ENCODE measurements at regions not wholly inside any gene's neighbourhood (a gene's known extent, or its start where the extent isn't known, plus 50 kb on each side); places are given as distances from the start of the nearest gene placed in this dataset.

GRCh38 chr6:140107216-140107615 lies 732.8 kb upstream of the CITED2 start:
- no peaks in the 10 kb centered on the region for H3K27me3 ChIP-seq
- DNase-seq: no peak

GRCh38 chr6:140105857-140106256 lies 731.4 kb upstream of the CITED2 start:
- Histone ChIP-seq H3K27me3 (no peaks in the 10 kb centered on the region), H3K9me3 (no peaks in the 10 kb centered on the region), H3K36me3 (no peaks in the 10 kb centered on the region), H3K4me3 (no peak overlapping the region)
- DNase-seq: no peak

More at GRCh38 chr6:140107216-140107615, 732.8 kb upstream of the CITED2 start:
- no peak overlapping the region for H3K4me3 ChIP-seq
- H3K36me3 ChIP-seq: no peaks in the 10 kb centered on the region
- H3K9me3 ChIP-seq: no peaks in the 10 kb centered on the region

GRCh38 chr6:140105241-140105640 lies 730.8 kb upstream of the CITED2 start:
- no peak for DNase-seq
- H3K4me3 ChIP-seq: no peak overlapping the region
- H3K36me3 ChIP-seq: no peaks in the 10 kb centered on the region
- H3K27me3 ChIP-seq: no peaks in the 10 kb centered on the region
- no peaks in the 10 kb centered on the region for H3K9me3 ChIP-seq

DNA sequence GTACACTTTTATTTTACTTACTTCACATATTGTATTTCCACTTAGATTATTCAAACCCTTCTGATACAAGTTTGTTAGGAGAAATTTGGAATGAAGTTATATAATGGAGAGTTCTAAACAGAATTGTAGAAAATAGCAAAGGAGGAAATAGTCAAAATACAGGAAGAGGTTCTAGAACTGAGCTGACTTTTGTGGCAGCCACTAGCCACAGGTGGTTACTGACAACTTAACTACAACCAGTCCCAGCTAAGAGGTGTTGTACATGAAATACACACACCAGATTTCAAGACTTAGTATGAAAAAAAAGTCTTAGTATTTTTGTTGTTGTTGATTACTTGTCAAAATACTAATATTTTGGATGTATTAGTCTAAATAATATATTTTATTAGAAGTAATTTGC lies 727.4 kb upstream of the CITED2 start:
- H3K27me3 ChIP-seq: no peaks in the 10 kb centered on the region
- DNase-seq: no peak
- no peaks in the 10 kb centered on the region for H3K36me3 ChIP-seq
- no peak overlapping the region for H3K4me3 ChIP-seq
- H3K9me3 ChIP-seq: no peaks in the 10 kb centered on the region

- Histone ChIP-seq H3K4me3 (no peak overlapping the region), H3K27me3 (no peaks in the 10 kb centered on the region), H3K36me3 (no peaks in the 10 kb centered on the region), H3K9me3 (no peaks in the 10 kb centered on the region)
- no peak for DNase-seq
Measured at GRCh38 chr6:140101367-140101766, 726.9 kb upstream of the CITED2 start.

DNA sequence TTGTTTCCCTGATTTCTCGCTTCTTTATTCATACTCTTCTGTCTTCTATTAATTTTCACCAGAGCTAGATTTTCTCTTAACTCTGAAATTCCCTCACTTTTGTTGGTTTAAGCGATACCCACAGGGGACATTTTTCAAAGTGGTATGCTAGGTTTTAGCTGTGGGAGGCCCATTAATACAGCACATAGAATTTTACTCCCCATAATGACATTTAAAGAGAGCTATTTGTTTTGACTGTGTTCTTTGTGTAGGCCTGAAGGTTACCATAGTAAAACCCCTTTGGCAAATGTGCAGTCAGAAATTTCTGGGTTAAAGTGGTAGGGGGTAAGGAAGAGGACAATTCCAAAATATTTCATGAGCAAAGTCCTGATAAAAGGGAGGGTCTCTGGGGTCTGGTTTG lies 721.1 kb upstream of the CITED2 start:
- DNase-seq: no peak
- Histone ChIP-seq H3K4me3 (no peak overlapping the region), H3K36me3 (no peaks in the 10 kb centered on the region), H3K9me3 (no peaks in the 10 kb centered on the region; the same call in 1 of the 2 replicates), H3K27me3 (no peaks in the 10 kb centered on the region)

DNA sequence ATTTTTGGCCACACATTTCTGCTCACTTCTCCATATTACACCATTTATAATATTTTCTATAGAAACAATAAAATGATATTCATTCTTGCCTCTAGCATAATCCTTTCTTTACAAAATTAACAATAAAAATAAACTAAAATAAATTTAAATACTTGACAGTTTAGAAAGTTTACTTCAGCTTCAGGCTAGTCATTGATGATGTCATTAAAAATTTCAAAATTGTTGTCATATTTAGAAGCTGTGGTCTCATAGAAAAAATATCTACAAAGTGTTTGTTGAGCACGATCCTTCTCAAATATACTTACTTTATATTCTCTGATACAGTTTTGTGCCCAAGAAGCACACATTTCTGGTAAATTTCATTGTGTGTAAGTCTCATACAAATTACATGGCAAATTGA lies 717.4 kb upstream of the CITED2 start:
- Histone ChIP-seq H3K9me3 (no peaks in the 10 kb centered on the region; the same call in 1 of the 2 replicates), H3K27me3 (no peaks in the 10 kb centered on the region), H3K36me3 (no peaks in the 10 kb centered on the region), H3K4me3 (no peak overlapping the region)
- DNase-seq: no peak

DNA sequence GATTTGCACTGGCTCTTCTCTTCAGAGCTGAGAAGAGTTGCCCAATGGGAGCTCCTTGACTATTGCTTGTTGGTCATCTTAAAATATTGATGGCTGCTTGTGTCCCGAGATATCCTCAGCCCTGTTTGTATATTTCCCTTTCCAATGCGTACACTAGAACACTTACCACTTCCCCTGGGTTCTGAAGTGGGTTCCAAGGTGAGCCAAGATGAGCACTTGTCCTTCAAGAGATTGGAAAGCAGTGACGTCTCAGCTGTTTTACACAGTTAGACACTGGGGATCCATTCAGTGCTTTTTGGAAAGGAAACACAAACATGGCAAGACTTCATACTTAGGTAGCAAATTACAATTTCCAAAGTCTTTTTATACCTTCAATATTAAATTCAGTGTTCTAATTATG lies 716.4 kb upstream of the CITED2 start:
- no peak for DNase-seq

GRCh38 chr6:140083375-140083774 lies 708.9 kb upstream of the CITED2 start:
- no peak for DNase-seq
- no peak overlapping the region for H3K4me3 ChIP-seq
- H3K27me3 ChIP-seq: no peaks in the 10 kb centered on the region
- no peaks in the 10 kb centered on the region for H3K36me3 ChIP-seq
- H3K9me3 ChIP-seq: no peaks in the 10 kb centered on the region

More for the DNA sequence above, 716.4 kb upstream of the CITED2 start:
- no peaks in the 10 kb centered on the region for H3K36me3 ChIP-seq
- H3K27me3 ChIP-seq: no peaks in the 10 kb centered on the region
- H3K4me3 ChIP-seq: no peak overlapping the region
- no peaks in the 10 kb centered on the region; the same call in 1 of the 2 replicates for H3K9me3 ChIP-seq

DNA sequence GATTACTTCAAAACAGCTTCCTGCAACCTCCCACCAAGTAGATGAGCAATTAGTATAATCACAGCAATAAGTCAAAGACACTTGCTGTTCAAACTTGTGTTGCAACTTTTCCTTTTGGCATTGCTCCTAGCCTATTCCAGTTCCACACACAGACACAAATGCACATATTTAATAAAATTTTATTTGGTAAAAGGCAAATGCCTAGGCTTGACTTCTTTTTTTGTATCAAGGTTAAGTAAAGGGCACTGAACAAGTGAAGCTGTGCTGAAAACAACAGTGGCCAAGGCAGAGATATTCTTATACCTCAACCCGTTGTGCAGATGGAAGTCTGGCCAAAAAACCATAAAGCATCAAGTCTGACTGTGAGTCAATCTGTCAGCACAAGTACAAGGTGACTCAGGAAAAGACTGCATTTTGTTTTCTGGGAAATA lies 708.4 kb upstream of the CITED2 start:
- H3K9me3 ChIP-seq: no peaks in the 10 kb centered on the region
- H3K36me3 ChIP-seq: no peaks in the 10 kb centered on the region
- no peak overlapping the region for H3K4me3 ChIP-seq
- H3K27me3 ChIP-seq: no peaks in the 10 kb centered on the region
- peak; percentile 20 for DNase-seq

DNA sequence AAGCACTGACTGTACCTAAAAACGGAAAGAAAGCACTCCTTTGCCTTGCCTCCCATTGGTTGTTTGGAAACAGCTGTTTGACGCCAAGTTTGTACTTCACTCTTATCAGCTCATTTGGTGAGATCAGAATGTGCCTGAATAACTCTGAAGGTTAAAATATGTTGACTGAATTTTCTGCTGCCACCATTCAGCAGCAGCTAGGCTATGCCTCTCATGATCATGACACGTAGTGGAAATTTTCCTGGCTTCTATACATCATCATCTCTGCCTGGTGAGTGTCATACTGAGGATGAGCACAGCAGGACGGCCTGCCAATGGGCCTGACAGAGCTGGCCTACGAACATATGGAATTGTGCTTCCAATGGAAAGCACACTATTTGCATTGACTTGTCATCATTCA lies 704.9 kb upstream of the CITED2 start:
- Histone ChIP-seq H3K27me3 (no peaks in the 10 kb centered on the region), H3K4me3 (no peak overlapping the region), H3K9me3 (no peaks in the 10 kb centered on the region; the same call in 1 of the 2 replicates), H3K36me3 (no peaks in the 10 kb centered on the region)
- no peak for DNase-seq

GRCh38 chr6:140078561-140079125 lies 704.2 kb upstream of the CITED2 start:
- H3K9me3 ChIP-seq: no peaks in the 10 kb centered on the region; the same call in 1 of the 2 replicates
- peak; percentile 6 for DNase-seq
- H3K36me3 ChIP-seq: no peaks in the 10 kb centered on the region
- H3K4me3 ChIP-seq: no peak overlapping the region
- H3K27me3 ChIP-seq: no peaks in the 10 kb centered on the region

- Histone ChIP-seq H3K27me3 (no peaks in the 10 kb centered on the region), H3K4me3 (no peak overlapping the region), H3K9me3 (no peaks in the 10 kb centered on the region; the same call in 1 of the 2 replicates), H3K36me3 (no peaks in the 10 kb centered on the region)
- no peak for DNase-seq
Measured at GRCh38 chr6:140077827-140078560, 703.5 kb upstream of the CITED2 start.

- H3K4me3 ChIP-seq: no peak overlapping the region
- DNase-seq: no peak
Measured at GRCh38 chr6:140076105-140076504, 701.7 kb upstream of the CITED2 start.

GRCh38 chr6:140073456-140073855 lies 699.0 kb upstream of the CITED2 start:
- Histone ChIP-seq H3K27me3 (no peaks in the 10 kb centered on the region), H3K36me3 (no peaks in the 10 kb centered on the region), H3K9me3 (no peaks in the 10 kb centered on the region; the same call in 1 of the 2 replicates), H3K4me3 (no peak overlapping the region)
- DNase-seq: no peak

More at GRCh38 chr6:140076105-140076504, 701.7 kb upstream of the CITED2 start:
- Histone ChIP-seq H3K27me3 (no peaks in the 10 kb centered on the region), H3K36me3 (no peaks in the 10 kb centered on the region), H3K9me3 (no peaks in the 10 kb centered on the region; the same call in 1 of the 2 replicates)

DNA sequence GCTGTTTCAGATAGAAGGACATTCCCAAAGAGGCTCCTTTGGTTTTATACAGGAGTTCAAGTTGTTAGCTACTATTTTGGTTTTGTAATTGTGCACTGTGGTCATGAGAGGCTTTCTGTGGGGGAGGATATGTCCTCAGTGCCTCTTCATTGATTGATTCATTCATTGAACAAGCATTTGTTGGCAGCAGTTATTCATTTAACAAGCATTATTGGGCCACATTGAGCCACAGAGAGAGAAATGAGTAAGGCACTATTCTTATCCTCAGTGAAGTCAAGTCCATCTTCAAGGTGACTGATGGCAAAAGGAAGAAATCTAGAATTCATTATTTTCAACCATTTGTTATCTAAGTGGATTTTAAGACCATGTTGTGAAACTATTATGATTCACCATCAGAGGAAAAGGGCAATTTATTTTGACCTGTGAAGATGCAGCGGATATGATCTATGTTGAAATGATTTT lies 697.2 kb upstream of the CITED2 start:
- H3K36me3 ChIP-seq: no peaks in the 10 kb centered on the region
- H3K9me3 ChIP-seq: no peaks in the 10 kb centered on the region; the same call in 1 of the 2 replicates
- H3K4me3 ChIP-seq: no peak overlapping the region
- DNase-seq: no peak
- no peaks in the 10 kb centered on the region for H3K27me3 ChIP-seq

GRCh38 chr6:140070846-140071473 lies 696.5 kb upstream of the CITED2 start:
- Histone ChIP-seq H3K27me3 (no peaks in the 10 kb centered on the region), H3K36me3 (no peaks in the 10 kb centered on the region), H3K4me3 (no peak overlapping the region), H3K9me3 (no peaks in the 10 kb centered on the region; the same call in 1 of the 2 replicates)
- DNase-seq: no peak
